Endothelial cell (in vitro differentiated cells): ENCODE measurements at regions not wholly inside any gene's neighbourhood (a gene's known extent, or its start where the extent isn't known, plus 50 kb on each side); places are given as distances from the start of the nearest gene placed in this dataset.

Experiments used
- DNase-seq: peaks from one replicate; pipeline ENCODE4 v3.0.0; 2021; ENCODE audit warnings: low spot score
- H3K27ac Mint-ChIP-seq: one replicate; pipeline ENCODE4 v1.8.0; 2021; ENCODE audit warnings: mixed read lengths, inconsistent platforms; ENCODE audit not compliant: unreplicated experiment
- H3K27me3 Mint-ChIP-seq: one replicate; pipeline ENCODE4 v1.8.0; 2021; ENCODE audit warnings: mild to moderate bottlenecking, moderate library complexity, mixed read lengths, inconsistent platforms; ENCODE audit not compliant: unreplicated experiment
- H3K36me3 Mint-ChIP-seq: one replicate; pipeline ENCODE4 v1.8.0; 2021; ENCODE audit warnings: mild to moderate bottlenecking, low read depth, mixed read lengths, inconsistent platforms; ENCODE audit not compliant: unreplicated experiment
- H3K4me1 Mint-ChIP-seq: one replicate; pipeline ENCODE4 v1.8.0; 2021; ENCODE audit warnings: mild to moderate bottlenecking, mixed read lengths, inconsistent platforms; ENCODE audit not compliant: unreplicated experiment
- H3K4me3 Mint-ChIP-seq: one replicate; pipeline ENCODE4 v1.8.0; 2021; ENCODE audit warnings: mild to moderate bottlenecking, mixed read lengths, inconsistent platforms; ENCODE audit not compliant: unreplicated experiment
- H3K9me3 Mint-ChIP-seq: one replicate; pipeline ENCODE4 v1.8.0; 2021; ENCODE audit warnings: mixed read lengths, inconsistent platforms; ENCODE audit not compliant: unreplicated experiment
- CTCF ChIP-seq: fragments of 200-600 bp; sonication (generic); IDR thresholded peaks from one replicate; pipeline ENCODE4 v1.5.0; 2021; ENCODE audit warnings: antibody characterized with exemption; ENCODE audit not compliant: unreplicated experiment

DNA sequence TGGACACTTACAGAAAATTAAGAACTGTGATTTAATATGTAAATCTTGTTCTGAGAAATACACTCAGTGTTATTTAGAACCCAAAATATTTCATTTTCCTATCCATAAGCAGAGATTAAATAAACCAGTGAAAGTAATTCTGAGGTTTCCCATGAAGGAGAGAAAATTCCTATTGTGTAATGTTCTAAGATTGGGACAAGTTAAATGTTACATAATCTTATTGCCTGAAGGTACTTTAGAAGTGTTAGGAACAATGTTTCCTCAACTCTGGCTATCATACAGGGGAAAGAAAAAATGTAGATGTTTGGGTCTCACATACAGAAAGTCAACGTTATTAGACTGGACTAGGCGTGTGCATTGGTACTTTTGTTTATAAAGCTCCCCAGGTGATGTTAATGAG is 281.9 kb upstream of the SYT10 start:
- no peak for DNase-seq
- Mint-ChIP-seq H3K27ac (no peak overlapping the region), H3K36me3 (no peaks in the 10 kb centered on the region), H3K4me3 (no peak overlapping the region), H3K4me1 (no peaks in the 10 kb centered on the region), H3K9me3 (no peaks in the 10 kb centered on the region), H3K27me3 (no peaks in the 10 kb centered on the region)
- no peak for TF ChIP-seq CTCF

DNA sequence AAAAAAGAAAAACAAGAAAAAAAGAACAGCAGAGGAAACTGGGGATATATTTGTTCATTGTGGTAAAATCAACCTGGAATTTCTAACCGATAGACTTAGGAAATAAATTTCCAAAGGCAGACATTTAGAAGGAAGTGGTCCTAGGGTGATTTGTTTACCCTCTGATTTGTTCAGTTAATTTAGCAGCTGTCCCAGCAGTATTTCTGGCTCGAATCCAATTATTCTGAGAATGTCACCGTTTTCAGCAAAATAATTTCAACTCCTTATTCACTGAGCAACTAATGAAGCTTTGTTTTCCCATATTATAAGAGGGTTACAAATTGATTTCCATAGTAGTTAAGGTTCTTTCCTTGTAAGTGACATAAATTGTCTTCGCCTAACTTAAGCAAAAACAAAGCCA is 285.2 kb upstream of the SYT10 start:
- H3K4me3 Mint-ChIP-seq: no peak overlapping the region
- H3K4me1 Mint-ChIP-seq: no peaks in the 10 kb centered on the region
- H3K27me3 Mint-ChIP-seq: peaks cover 2% of the 10 kb centered on the region
- DNase-seq: no peak
- no peaks in the 10 kb centered on the region for H3K9me3 Mint-ChIP-seq
- no peak for TF ChIP-seq CTCF
- no peaks in the 10 kb centered on the region for H3K36me3 Mint-ChIP-seq
- H3K27ac Mint-ChIP-seq: no peak overlapping the region

DNA sequence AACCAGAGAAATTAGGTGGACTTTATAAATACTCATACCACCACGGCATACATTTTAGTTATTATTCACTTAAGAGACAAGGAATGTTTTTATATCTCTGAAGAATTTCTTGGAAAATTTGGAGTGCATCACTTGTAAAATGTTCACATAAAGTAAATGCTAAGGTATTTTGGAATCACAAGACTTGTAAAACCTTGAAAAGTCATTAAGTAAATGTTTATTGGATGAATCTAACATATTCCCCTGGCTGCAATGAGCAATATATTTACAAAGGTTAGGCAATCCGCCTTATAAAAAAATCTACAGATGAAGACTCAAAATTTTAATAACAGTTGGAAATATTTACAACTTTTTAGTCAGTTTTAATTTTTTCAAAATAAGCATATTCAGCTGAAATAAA is 287.4 kb upstream of the ALG10 start:
- no peak for TF ChIP-seq CTCF
- DNase-seq: no peak
- no peaks in the 10 kb centered on the region for H3K36me3 Mint-ChIP-seq
- peaks cover 1% of the 10 kb centered on the region for H3K27me3 Mint-ChIP-seq
- H3K4me3 Mint-ChIP-seq: no peak overlapping the region
- no peaks in the 10 kb centered on the region for H3K4me1 Mint-ChIP-seq
- no peak overlapping the region for H3K27ac Mint-ChIP-seq
- no peaks in the 10 kb centered on the region for H3K9me3 Mint-ChIP-seq

DNA sequence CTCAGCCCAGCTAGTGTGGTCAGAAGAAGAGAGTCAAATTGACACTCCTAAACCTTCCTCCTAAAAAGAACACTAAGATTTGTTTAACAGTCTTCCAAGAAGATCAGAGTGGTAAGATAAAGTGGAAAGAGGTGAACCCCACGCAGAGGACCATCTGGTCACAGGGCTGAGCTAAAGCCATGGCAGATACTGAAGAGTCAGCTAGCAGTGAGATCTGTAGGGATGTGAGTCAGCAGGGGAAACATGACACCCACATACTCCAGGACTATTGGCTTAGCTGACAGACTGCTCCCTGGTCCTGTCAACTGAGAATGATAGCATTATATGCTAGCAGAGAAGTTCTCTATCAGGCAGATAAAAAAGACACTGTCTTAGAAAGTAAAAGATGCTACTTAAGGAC is 269.4 kb upstream of the ALG10 start:
- TF ChIP-seq CTCF: no peak
- Mint-ChIP-seq H3K4me3 (no peak overlapping the region), H3K4me1 (no peaks in the 10 kb centered on the region), H3K9me3 (no peaks in the 10 kb centered on the region), H3K36me3 (no peaks in the 10 kb centered on the region), H3K27ac (no peak overlapping the region), H3K27me3 (no peaks in the 10 kb centered on the region)
- no peak for DNase-seq

- H3K4me1 Mint-ChIP-seq: no peaks in the 10 kb centered on the region
- no peaks in the 10 kb centered on the region for H3K36me3 Mint-ChIP-seq
- DNase-seq: no peak
- H3K4me3 Mint-ChIP-seq: no peak overlapping the region
- H3K27me3 Mint-ChIP-seq: no peaks in the 10 kb centered on the region
- H3K27ac Mint-ChIP-seq: no peak overlapping the region
- TF ChIP-seq CTCF: no peak
- H3K9me3 Mint-ChIP-seq: no peaks in the 10 kb centered on the region
Measured at GRCh38 chr12:33757701-33758100, 264.6 kb upstream of the ALG10 start.
